NCI-H2029 treated with DMSO at 0.1 percent for 48 hours (cell line): ENCODE measurements at regions not wholly inside any gene's neighbourhood (a gene's known extent, or its start where the extent isn't known, plus 50 kb on each side); places are given as distances from the start of the nearest gene placed in this dataset.

ENCODE experiments used
- DNase-seq: peaks from one replicate; lab custom pipeline; 2025; lab: John Stamatoyannopoulos, UW

DNA sequence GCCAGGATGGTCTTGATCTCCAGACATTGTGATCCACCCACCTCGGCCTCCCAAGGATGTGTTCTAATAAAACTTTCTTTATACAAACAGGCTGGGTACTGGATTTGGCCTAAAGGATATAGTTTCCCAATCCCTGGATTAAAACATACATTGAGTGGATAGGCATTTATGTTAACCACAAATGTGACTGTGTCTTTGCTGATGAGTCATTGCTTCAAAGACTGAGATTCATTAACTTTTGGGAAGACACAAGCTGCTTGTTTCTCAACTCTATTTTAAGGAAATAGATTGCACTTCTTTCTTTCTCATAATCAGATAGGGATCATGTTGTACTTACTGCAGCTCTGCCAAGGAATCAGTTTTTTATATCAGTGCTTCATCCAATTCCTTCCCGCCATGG lies 131.3 kb upstream of the AGA start:
- DNase-seq = no peak

DNA sequence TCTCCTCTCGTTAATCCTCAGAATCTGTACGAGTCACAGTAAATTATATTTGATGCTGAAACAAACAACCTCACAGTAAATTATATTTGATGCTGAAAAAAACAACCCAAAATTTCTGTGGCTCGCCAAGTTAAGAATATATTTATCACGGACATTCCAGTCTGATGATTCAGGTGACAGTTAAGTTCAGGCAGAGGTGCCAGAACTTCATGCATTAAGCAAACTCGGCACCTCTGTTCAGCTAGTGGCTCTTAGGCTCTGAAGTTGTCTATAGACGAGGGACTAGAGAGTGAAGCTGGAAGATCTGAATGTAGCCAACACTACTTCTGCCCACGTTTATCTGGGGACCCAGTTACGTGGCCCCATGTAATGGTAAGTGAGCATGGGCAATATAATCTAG lies 132.2 kb upstream of the AGA start:
- no peak for DNase-seq

DNA sequence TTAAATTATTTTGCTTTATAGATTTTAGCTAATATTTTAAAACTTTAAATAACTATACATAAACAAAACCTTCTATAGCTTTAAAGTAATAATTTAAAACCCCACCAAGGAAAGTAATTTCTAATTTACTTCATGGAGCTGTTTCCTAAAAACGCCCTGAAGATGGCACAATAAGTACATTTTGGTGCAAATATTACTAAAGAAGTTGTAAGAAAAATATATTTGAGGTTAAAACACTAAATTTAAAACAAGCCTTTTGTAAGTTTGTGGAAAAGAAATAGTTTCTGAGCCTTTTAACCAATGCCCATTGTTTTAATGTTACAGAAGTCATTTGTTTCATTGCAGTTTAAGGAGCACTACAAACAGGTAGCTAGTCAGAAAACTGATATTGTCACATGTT lies 137.4 kb upstream of the AGA start:
- no peak for DNase-seq

DNA sequence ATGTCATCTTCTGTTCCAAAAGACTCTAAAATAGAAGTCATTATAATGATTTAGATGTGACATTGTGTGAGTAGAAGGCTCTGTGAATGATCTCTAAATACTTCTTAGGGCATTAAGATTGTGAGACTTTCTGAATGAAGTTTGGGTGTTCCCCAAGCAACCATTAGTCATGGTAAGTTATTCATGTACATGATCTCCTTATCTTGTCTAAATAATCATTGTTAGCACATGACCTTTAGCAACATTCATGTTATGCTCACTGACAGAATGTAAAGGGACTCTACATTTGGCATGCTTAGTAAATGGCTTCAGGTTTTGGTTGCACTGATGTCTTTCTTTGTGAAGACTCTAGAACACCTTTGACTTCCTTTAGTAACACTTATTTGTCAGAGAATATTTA lies 140.8 kb upstream of the AGA start:
- no peak for DNase-seq

DNA sequence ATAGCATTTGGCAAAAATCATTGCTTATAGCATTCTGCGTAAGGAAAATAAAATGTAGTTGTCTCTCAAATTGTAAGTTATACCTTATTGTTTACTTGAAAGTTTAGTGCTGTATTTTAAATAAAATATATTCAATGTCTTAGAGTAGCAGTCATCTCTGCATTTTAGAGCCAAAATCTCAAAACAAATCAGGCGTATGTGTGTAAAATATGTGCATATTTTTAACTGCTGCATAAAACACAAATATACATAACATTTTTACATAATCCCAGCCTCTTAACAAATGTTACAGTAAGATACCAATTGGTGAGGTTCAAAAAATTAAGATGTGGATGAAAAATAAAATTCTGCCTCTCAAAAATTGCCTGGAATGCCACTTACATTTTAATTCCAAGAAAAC lies 145.8 kb upstream of the AGA start:
- no peak for DNase-seq

DNA sequence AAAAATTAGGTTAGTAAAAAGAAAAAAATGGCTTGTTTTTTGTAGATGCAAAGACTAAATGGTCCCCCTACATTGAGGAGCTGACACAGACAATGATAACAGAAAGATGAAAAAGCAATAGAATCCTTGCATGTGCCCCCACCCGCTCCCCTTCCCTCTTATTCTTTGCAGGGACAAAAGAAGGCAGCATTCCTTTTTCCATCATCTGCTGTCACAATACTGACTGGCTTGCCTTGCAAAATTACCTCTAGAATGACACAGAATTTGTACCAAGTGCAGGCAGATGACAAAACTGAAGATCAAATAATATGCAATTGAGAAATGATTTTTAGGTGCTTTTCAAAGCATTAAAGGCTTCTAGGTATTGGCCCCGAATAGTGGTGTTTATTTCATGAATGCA lies 153.1 kb upstream of the AGA start:
- no peak for DNase-seq

DNA sequence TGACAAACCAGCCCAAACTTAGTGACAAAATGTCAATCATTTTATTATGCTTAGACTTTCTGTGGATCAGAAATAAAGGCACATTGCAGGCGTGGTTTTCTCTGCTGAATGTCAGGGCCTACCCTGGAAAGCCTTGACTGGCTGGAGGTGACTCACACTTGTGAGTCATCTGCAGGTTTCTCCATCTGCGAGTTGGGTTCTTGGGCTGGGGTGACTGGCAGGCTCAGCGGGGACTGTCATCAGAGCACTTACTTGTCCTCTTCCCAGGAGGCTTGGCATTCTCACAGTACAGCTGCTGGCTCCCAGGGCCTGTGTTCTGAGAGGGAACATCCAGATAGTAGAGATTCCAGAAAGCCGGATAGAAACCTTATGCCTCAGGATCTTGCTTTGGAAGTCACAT lies 153.8 kb upstream of the AGA start:
- no peak for DNase-seq

DNA sequence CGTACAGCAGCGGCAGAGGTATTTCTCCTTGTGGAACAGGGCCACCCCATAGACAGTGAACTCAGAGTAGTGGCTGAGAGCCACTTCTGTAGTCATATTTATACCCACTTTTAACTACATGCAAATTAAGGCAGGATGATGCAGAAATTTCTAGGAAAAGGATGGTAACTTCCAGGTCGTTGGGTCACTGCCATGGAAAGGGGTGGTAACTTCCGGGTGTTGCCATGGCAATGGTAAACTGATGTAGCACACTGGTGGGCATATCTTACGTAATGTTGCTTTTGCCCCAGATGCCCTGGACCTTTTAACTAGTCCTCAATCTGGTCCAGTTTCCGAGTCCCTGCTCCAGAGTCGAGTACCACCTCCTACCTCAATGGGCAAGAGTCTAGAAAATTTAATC lies 154.8 kb upstream of the AGA start:
- no peak for DNase-seq

DNA sequence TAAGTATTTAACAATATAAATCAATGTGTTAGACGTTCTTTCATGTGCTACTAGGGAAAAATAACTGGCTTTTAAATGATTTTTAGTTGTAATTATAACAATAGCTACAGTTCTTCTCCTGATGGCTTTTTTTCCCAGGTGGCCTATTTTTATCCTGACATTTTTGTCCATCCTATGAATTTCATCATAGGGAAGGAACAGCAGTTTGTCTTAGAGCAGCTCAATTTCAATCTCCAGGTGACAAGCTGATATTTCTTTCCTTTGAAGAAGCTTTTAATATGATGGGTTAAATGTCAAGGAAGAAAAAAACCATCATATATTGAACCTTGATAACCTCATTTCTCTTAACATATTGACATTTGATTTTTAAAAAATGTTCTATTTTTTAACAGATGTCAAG lies 163.0 kb upstream of the AGA start:
- DNase-seq = no peak

DNA sequence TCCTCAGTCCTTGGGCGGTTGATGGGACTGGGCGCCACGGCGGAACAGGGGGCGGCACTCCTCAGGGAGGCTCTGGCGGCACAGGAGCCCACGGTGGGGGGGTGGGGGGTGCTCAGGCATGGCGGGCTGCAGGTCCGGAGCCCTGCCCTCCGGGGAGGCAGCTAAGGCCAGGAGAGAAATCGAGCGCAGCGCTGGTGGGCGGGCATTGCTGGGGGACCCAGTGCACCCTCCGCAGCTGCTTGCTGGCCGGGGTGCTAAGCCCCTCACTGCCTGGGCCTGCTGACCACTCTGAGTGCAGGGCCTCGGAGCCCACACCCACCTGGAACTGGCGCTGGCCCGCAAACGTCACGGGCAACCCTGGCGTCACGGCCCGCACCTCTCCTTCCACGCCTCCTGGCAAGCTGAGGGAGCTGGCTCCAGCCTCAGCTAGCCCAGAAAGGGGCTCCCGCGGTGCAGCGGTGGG lies 164.9 kb upstream of the AGA start:
- no peak for DNase-seq

DNA sequence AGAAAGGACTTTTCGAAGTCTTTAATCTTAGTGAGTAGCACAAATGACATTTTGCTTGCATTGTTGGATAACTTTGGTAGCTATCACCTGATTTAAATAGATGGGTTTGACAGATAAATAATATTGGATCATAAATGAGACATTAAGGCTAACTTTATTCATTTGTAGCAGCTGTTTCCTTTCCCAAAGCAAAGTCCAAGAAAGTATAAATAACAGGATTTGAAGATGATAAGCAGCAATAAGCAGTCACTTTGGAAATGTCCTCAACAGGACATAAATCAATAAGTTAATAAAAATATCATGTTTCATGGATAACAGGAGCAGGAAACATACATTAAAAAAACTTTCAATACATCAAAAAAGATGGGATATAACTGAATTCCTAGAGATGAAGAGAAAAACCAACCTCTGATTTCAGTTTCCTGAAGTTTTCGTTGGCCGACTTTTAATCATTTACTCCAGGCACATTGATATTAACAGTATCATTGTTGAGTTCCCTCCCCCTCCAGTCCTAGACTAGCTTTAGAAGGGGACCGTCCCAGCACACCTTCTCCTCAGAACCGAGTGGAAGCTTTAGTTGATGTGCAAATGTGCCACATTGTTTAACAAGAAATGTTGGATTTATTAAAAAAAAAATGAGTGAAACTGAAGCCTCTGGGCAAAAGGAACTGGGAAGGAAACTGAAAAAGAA lies 169.9 kb upstream of the AGA start:
- no peak for DNase-seq

DNA sequence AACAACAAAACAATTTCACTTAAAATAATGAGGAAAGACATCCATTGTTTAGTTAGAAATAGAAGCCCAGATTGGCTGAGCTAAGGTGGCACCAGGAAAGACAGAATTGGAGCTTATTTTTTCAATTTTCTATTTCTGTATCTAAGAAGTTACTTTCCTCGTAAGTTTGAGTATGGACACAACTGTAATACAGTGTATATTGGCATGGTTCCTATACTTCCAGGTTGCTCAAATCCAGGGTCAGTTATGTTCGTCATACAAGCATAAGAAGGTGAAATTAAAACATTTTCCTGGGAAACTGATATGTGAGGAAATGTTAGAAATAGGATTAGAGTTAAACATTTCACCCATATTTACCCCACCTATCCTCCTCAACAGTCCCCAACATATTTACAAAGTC lies 170.4 kb upstream of the AGA start:
- DNase-seq = no peak

DNA sequence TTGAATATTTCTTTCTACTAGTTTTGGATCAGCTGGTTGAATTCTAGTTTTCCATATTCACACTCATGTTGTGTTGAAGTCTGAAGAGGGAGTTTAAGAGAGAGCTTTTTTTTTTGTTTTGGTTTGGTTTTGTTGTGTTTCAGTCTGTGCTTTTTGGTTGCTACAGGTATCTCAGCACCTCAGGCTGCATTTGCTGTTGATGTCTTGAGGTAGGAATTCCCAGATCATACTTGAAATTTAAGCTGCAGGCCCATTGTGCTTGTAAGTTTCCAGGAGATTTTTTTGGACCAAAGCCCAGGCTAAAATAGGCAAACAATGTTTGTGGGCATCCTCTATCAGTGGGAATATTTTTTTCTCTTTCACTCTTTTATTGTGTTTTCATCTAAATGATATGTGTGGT lies 190.2 kb upstream of the AGA start:
- DNase-seq = peak; percentile 1

DNA sequence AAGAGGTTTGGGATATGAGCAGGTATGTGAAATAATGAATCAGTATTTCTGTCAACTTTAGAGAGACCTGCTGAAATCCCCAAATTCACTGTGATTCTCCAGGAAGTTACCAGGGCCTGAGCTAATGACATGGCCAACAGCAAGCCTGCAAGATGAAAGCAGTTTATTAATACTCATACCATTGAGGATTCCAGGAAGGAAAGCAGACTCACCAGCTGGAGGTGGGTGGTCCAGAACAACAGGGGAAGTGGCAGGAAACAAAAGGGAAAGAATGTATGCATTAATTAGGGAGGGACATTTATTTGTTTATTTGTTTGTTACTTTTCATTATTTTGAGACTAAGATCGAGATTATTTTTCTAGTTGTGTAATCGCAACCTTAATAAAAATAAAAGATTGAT lies 196.6 kb upstream of the AGA start:
- DNase-seq = no peak

DNA sequence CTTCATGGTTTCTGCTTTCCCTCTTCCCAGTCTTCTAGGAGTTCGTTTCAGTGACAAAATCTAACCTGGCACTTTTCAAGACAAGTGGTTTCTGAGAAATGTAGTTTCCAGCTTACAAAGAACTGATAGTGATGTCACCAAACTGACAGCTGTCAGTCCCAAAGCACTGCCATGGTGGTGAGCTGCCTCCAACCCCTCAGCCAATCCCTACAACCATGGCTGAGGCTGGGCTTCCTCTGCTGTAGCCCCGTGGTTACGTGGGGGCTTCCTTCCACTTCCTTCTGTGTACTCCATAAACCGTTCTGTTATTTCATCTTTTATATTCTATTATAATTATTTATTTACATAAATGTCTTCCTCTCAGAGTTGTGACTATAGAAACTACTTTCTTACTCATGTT lies 198.6 kb upstream of the AGA start:
- no peak for DNase-seq

DNA sequence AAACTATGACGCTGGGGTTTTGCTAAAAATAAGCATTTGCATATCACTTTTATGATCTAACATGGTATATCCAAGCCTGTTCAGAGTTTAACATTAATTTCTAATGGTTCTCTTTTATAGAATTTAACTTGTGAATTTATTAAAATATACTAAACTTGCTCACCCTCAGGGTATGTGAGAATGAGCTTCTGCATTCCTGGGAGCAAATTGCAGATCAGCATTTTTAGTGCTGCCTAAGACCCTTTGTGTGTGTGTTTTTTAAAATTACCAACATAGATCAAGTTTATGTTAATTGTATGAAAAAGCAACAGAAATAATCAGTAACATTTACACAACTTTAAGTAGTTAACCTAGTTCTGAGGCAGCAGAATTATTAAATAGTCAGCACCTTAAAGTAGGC lies 218.0 kb upstream of the AGA start:
- DNase-seq = no peak

DNA sequence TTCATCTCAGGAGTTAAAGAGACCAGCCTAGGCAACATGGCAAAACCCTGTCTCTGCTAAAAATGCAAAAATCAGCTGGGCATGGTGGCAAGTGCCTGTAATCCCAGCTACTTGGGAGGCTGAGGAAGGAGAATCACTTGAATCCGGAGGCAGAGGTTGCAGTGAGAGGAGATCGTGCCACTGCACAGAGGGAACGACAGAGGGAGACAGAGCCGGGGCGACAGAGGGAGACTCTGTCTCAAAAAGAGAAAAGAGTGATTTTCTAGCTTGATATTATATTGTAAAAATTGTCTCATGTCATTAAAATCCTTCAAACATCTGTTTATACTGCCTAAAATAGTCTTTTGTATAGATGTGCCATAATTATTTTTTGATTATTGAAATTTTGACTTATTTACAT lies 225.4 kb upstream of the AGA start:
- DNase-seq = no peak

DNA sequence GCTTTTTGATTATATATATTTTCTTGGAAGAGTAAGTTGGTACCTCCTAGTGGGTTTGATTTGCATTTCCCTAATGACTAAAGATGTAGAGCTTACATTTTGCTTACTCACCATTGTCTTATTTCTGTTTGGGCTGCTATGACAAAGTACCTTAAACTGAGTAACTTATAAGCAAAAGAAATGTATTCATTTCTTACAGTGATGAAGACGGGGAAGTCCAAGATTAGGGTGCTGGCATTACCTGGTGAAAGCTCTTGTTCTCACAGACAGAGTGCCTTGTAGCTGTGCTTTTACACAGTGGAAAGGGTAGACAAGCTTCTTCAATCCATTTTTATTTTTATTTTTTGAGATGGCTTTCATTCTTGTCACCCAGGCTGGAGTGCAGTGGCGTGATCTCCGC lies 229.2 kb upstream of the AGA start:
- no peak for DNase-seq

DNA sequence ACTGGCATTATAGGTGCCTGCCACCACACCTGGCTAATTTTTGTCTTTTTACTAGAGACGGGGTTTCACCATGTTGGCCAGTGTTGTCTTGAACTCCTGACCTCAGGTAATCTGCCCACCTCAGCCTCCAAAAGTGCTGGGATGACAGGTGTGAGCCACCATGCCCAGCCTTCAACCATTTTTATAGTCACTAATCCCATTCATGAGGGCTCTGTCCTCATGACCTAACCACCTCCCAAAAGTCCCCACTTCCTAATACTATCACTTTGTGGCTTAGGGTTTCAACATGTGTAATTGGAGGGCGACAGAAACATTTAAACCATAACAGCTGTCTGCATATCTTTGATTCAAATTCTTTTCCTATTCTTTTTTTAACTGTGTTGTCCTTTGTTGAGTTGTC lies 229.6 kb upstream of the AGA start:
- no peak for DNase-seq

DNA sequence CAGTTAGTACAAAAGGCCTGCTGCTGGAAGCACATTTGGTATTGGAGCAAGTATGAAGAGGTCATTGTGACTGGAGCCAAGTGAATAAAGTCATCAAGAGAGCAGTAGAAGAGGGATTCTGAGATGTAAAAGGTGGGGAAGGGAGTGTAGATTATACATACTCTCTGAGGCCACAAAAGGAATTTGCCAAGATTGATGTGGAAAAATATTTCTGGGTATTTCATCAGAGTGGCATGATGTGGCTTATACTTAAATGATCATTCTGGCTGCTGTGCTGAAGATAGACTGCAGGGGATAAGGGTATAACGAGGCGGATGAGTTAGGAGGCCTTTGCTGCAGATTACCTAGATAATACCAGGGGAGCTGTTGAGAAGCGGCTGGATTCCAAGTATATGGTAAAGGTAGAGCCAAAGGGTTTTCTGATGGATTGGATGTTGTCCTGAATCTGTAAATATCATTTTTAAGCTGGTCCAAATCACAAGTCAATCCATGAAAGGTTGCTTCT lies 231.8 kb upstream of the AGA start:
- no peak for DNase-seq

DNA sequence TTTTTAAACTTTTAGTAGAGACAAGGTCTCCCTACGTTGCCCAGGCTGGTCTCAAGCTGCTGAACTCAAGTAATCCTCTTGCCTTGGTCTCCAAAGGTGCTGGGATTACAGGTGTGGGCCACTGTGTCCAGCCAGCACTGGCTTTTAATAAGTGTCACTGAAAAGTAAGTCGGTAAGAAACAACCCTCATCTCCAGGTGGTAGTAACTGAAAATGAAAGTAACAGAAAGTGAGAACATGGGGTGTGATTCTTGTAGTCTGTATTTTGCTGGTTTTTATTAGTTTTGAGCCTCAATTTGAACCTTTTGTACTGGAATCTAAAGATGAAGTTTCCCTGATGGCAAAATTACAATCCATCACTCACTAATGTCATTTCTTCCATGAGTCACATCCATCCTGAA lies 238.1 kb upstream of the AGA start:
- DNase-seq = no peak

DNA sequence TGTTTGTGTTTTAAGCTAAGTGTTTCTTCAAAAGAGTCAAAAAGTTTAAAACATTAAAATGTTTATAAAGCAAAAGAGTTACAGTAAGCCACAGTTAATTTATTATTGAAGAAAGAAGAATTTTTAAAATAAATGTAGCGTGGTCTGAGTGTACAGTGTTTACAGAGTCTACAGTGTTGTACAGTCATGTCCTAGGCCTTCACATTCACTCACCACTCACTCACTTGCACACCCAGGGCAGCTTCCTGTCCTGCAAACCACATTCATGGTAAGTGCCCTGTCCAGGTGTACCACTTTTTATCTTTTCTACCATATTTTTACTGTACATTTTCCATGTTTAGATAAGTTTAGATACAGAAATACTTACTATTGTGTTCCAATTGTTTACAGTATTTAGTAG lies 239.7 kb upstream of the AGA start:
- DNase-seq = no peak

DNA sequence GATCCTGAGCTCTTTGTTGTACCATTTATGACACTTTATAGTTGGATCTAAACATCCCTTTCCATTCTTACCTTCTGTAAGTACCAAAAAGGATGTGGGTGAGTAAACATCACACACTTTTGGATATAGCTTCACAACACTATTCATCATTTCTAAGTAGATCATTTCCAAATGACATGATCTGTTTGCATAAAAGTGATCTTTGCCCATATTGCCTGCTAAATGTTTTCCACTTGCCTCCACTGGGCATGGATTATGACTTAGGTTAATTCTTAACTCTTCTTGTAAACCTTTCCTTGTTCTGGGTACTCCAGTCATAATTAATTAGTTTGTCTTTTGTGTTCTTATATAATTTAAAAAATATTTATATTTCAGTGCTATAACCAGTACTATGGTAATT lies 244.9 kb upstream of the AGA start:
- DNase-seq = no peak

DNA sequence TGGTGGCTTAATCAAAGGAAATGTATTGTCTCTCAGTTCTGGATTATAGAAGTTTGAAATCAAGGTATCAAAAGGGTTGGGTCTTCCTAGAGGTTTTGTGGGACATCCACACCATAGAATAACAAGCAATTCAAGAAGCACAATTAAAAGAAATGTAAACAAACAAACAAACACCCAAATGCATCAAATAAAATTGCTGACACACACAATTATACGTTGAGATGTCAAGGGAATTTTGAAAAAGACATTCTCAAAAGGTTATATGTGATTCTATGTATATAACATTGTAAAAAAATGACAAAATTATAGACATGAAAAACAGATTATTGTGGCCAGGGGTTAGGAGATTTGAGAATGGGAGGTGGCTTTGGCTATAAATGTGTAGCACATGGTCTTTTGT lies 250.7 kb upstream of the AGA start:
- no peak for DNase-seq
